NB4 (cell line): ENCODE measurements at regions not wholly inside any gene's neighbourhood (a gene's known extent, or its start where the extent isn't known, plus 50 kb on each side); places are given as distances from the start of the nearest gene placed in this dataset.

ENCODE experiments used
- POLR2A ChIP-seq: IDR thresholded peaks from 2 replicates; pipeline ENCODE4 v1.6.1; 2011; ENCODE audit warnings: mild to moderate bottlenecking; ENCODE audit not compliant: insufficient read length; ENCODE audit errors: extremely low read depth
- TF ChIP-seq, protein P1 (sequence below): IDR thresholded peaks from 2 replicates; pipeline ENCODE4 v1.6.1; 2011; ENCODE audit warnings: low read depth, low read length
- TF ChIP-seq, protein P2 (sequence below): IDR thresholded peaks from one replicate; pipeline ENCODE4 v1.5.1; 2012; ENCODE audit warnings: low read depth, low read length

DNA sequence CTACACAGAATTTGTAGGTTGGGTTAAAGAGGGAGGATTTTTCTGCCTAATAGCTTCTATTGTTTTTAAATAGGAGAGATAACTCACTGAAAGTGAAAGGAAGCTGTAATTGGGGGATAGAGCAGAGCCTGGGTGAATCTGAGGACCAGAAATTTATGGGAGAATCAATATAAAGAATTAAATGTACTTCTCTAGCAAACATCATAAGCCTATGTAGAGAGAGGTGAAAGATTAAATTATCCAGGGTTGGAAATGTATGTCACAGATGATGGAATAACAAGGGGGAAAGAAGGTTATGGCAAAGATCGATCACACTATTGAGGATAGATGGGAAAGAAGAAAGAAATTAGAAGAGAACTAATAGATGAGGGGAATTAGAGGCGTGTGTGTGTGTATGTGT is 104.4 kb upstream of the DCAF8L1 start:
- TF ChIP-seq, protein P1, sequence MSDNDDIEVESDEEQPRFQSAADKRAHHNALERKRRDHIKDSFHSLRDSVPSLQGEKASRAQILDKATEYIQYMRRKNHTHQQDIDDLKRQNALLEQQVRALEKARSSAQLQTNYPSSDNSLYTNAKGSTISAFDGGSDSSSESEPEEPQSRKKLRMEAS = no peak
- TF ChIP-seq, protein P2, sequence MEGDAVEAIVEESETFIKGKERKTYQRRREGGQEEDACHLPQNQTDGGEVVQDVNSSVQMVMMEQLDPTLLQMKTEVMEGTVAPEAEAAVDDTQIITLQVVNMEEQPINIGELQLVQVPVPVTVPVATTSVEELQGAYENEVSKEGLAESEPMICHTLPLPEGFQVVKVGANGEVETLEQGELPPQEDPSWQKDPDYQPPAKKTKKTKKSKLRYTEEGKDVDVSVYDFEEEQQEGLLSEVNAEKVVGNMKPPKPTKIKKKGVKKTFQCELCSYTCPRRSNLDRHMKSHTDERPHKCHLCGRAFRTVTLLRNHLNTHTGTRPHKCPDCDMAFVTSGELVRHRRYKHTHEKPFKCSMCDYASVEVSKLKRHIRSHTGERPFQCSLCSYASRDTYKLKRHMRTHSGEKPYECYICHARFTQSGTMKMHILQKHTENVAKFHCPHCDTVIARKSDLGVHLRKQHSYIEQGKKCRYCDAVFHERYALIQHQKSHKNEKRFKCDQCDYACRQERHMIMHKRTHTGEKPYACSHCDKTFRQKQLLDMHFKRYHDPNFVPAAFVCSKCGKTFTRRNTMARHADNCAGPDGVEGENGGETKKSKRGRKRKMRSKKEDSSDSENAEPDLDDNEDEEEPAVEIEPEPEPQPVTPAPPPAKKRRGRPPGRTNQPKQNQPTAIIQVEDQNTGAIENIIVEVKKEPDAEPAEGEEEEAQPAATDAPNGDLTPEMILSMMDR = no peak
- no peak for TF ChIP-seq POLR2A
